Omental fat pad (tissue), 3 donors: ENCODE measurements at regions not wholly inside any gene's neighbourhood (a gene's known extent, or its start where the extent isn't known, plus 50 kb on each side); places are given as distances from the start of the nearest gene placed in this dataset.
A peak's percentile ranks its signal among the peaks of the same experiment; 100 is the strongest.

ENCODE experiments used
- ATAC-seq: fragments of 150-250 bp; one replicate; pipeline ENCODE4 v1.9.1; 2016; ENCODE audit warnings: mild to moderate bottlenecking, moderate library complexity; ENCODE audit not compliant: low FRiP score
- DNase-seq: peaks from one replicate; pipeline ENCODE4 v3.0.0-alpha.2; 2019; ENCODE audit warnings: low spot score
- TF ChIP-seq, protein P1 (sequence below), 3 donors: fragments of 450-650 bp; IDR thresholded peaks; one replicate each; pipeline ENCODE4 v1.5.1; 2016 to 2017; ENCODE audit warnings: antibody characterized with exemption in 3 of 3, mild to moderate bottlenecking in 3 of 3, moderate library complexity in 2 of 3

DNA sequence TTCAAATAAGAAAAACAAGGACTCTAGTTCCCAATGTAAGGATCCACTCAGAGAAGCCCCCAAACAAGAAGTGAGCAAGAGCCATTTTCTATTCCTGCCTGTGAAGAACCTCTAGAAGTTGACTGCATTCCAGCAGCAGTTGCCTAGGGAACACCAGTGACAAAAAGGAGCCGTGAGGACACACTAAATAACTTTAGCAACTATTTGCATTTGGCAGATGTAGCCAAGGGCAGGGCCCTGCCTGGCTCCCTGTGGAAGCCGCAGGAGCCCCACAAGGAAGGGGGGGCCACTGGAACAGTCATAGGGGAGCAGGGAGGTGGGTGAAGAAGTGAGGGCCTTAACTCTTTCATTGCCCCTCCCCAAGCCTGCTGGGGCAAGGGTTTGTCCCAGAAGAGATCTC, 470.2 kb upstream of the PROK2 start:
- ATAC-seq: peak; percentile 8
- no peak for DNase-seq
- TF ChIP-seq, protein P1, sequence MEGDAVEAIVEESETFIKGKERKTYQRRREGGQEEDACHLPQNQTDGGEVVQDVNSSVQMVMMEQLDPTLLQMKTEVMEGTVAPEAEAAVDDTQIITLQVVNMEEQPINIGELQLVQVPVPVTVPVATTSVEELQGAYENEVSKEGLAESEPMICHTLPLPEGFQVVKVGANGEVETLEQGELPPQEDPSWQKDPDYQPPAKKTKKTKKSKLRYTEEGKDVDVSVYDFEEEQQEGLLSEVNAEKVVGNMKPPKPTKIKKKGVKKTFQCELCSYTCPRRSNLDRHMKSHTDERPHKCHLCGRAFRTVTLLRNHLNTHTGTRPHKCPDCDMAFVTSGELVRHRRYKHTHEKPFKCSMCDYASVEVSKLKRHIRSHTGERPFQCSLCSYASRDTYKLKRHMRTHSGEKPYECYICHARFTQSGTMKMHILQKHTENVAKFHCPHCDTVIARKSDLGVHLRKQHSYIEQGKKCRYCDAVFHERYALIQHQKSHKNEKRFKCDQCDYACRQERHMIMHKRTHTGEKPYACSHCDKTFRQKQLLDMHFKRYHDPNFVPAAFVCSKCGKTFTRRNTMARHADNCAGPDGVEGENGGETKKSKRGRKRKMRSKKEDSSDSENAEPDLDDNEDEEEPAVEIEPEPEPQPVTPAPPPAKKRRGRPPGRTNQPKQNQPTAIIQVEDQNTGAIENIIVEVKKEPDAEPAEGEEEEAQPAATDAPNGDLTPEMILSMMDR (IDR thresholded peaks at IDR 0.05): no peak

DNA sequence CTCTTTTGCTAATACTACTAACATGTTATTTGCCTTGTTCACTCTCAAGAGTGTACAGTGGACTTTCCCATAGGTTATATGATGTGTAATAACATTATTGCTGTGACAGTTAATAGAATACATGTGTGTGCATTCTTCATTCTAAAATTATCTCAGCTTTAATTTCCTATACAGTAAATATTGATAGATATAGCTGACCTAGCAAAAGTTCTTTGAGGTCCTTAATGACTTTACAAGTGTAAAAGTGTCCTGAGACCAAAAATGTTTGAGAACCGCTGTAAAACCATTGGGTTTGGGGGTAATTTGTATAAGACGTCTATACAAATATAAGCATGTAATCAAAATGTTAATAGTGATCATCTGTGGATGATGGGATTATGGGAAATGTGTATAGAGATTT, 469.5 kb upstream of the PROK2 start:
- no peak for DNase-seq
- ATAC-seq: no peak
- TF ChIP-seq, protein P1 (IDR thresholded peaks at IDR 0.05): no peak

- TF ChIP-seq, protein P1 (IDR thresholded peaks at IDR 0.05): no peak
- ATAC-seq (no peak), DNase-seq (no peak)
Observed at GRCh38 chr3:72250725-72251124, 465.8 kb upstream of the PROK2 start.

DNA sequence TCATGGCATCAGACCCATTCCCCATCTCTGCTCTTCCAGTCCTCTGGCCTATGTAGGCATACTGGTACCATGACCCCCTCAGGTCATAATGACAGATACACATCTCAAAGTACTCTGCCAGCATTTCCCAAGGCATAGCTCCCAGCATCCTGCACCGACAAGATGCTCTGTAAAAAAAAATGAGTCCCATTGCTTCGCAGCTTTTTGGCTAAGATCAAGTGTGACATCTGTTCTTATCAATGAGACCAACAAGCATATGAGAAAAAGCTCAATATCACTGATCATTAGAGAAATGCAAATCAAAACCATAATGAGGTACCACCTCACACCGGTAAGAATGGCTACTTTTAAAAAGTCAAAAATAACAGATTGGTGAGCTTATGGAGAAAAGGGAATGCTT, 463.9 kb upstream of the PROK2 start:
- TF ChIP-seq, protein P1 (IDR thresholded peaks at IDR 0.05): no peak
- ATAC-seq (no peak), DNase-seq (no peak)

GRCh38 chr3:72248389-72248761, 463.4 kb upstream of the PROK2 start:
- no peak for ATAC-seq
- DNase-seq: no peak
- TF ChIP-seq, protein P1 (IDR thresholded peaks at IDR 0.05): no peak

DNA sequence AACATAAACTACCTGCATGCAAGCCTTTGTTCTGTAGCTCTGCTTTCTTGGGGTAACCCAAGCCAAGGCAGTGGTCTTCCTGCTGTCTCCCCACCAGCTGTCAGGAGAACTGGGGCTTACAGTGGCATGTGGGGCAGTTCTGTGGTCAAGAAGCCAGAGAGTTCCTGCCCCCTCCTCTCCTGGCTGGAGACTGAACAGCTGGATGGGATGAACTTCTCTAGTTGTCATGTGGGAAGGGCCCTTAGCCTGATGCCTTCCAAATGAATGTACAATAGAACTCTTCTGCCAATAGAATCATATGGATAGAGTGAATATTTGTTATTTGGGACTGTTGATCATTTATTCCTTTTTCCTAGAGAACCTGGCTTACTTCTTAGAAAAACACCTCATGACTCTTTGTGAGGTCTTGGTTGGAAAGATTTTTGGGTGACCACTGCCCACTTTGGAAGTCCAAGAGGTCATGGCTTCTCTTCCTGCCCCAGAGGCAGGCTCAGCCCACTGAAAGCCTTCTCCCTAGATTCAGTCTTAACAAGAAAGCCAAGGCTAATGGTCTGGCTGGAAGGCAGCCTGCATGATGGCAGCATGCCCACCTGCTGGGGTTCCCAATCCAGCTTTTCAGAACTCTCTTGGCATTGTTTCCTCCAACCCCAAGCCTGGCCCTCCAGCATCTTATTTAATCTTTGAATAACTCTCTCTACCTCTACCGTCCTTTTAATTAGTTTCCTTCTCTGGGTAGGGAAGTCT, 462.9 kb upstream of the PROK2 start:
- DNase-seq (no peak), ATAC-seq (no peak)
- TF ChIP-seq, protein P1 (IDR thresholded peaks at IDR 0.05): no peak

- TF ChIP-seq, protein P1 (IDR thresholded peaks at IDR 0.05): no peak
- DNase-seq (no peak), ATAC-seq (no peak)
Observed at GRCh38 chr3:72247126-72247525, 462.2 kb upstream of the PROK2 start.
